GM06990 (cell line): ENCODE measurements at regions not wholly inside any gene's neighbourhood (a gene's known extent, or its start where the extent isn't known, plus 50 kb on each side); places are given as distances from the start of the nearest gene placed in this dataset.
"Not testable (repeated sequence)": the region's sequence is repeated elsewhere in the genome, so short reads cannot be mapped to it uniquely, and the experiment has no call there.

Experiments
- DNase-seq: peaks from one replicate; pipeline ENCODE4 v3.0.0-alpha.2; 2011; ENCODE audit not compliant: insufficient read length; ENCODE audit errors: extremely low read depth
- H3K27me3 ChIP-seq: replicated peaks from 2 replicates; pipeline ENCODE4 v1.6.0; 2011; ENCODE audit warnings: low read length; ENCODE audit not compliant: control insufficient read depth, insufficient read depth
- H3K36me3 ChIP-seq: 2 replicates; pipeline ENCODE4 v1.5.1; 2011; ENCODE audit warnings: low read length; ENCODE audit not compliant: control insufficient read depth, insufficient read depth
- H3K4me3 ChIP-seq: replicated peaks from 2 replicates; pipeline ENCODE4 v1.5.1; 2011; ENCODE audit warnings: low read depth, mild to moderate bottlenecking, control low read depth, low read length
- TF ChIP-seq, protein P1 (sequence below): IDR thresholded peaks from 2 replicates; pipeline ENCODE4 v1.5.1; 2011; ENCODE audit warnings: low read length, control low read depth, mild to moderate bottlenecking, inconsistent platforms; ENCODE audit not compliant: insufficient read depth, poor library complexity, severe bottlenecking

- Histone ChIP-seq H3K27me3 (no peaks in the 10 kb centered on the region), H3K4me3 (no peak overlapping the region), H3K36me3 (no peaks in the 10 kb centered on the region)
- TF ChIP-seq, protein P1, sequence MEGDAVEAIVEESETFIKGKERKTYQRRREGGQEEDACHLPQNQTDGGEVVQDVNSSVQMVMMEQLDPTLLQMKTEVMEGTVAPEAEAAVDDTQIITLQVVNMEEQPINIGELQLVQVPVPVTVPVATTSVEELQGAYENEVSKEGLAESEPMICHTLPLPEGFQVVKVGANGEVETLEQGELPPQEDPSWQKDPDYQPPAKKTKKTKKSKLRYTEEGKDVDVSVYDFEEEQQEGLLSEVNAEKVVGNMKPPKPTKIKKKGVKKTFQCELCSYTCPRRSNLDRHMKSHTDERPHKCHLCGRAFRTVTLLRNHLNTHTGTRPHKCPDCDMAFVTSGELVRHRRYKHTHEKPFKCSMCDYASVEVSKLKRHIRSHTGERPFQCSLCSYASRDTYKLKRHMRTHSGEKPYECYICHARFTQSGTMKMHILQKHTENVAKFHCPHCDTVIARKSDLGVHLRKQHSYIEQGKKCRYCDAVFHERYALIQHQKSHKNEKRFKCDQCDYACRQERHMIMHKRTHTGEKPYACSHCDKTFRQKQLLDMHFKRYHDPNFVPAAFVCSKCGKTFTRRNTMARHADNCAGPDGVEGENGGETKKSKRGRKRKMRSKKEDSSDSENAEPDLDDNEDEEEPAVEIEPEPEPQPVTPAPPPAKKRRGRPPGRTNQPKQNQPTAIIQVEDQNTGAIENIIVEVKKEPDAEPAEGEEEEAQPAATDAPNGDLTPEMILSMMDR = no peak
- no peak for DNase-seq
Measured at GRCh38 chr16:65807858-65808257, 558.6 kb upstream of the CDH5 start.

- not testable (repeated sequence) for H3K36me3 ChIP-seq, H3K27me3 ChIP-seq, DNase-seq, H3K4me3 ChIP-seq
Measured at GRCh38 chr16:65805704-65806103, 560.8 kb upstream of the CDH5 start.

DNA sequence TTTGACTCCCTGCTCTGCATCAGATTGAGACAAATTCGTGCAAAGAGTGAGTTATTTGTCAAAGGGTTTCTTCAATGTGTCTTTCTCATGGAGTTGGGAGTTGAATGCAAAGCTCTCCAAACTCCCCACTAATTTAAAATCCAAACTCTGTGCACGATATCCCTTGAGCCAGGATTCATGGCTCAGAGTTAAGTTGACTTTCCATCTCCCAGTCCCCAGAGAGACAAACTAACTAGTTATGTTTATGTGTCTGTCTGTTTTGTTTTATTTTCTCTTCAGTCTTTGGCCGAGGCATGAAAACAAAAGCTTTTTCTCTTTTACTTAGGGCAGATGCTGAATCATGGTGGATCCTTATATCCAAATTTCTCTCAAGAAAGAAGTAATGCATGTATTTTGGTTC, 570.0 kb upstream of the CDH5 start:
- TF ChIP-seq, protein P1 = no peak
- DNase-seq = no peak
- H3K27me3 ChIP-seq = no peaks in the 10 kb centered on the region
- no peaks in the 10 kb centered on the region for H3K36me3 ChIP-seq
- no peak overlapping the region for H3K4me3 ChIP-seq

DNA sequence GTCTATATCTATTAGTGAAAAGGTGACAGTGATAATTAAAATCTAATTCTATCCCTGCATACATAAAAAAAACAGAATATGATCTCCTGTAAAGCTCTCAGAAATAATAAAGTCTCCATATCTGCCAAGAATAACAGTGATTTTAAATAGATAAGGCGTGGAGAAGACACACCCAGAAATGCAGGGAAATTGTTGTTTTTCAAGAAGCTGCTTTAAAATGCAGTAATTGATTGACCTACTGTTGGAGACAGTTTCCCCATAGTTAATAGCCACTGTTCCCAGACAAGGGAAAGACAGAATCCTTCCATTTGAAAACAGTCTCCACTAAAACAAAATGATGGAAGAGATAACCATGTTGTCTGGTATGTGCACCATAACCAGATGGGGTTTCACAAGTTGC, 571.5 kb upstream of the CDH5 start:
- TF ChIP-seq, protein P1 = no peak
- Histone ChIP-seq H3K27me3 (no peaks in the 10 kb centered on the region), H3K36me3 (no peaks in the 10 kb centered on the region), H3K4me3 (no peak overlapping the region)
- no peak for DNase-seq

- no peak for DNase-seq
- no peaks in the 10 kb centered on the region for H3K27me3 ChIP-seq
- no peaks in the 10 kb centered on the region for H3K36me3 ChIP-seq
- TF ChIP-seq, protein P1 = no peak
- no peak overlapping the region for H3K4me3 ChIP-seq
Measured at GRCh38 chr16:65793781-65794180, 572.7 kb upstream of the CDH5 start.

- DNase-seq = no peak
- TF ChIP-seq, protein P1 = no peak
- Histone ChIP-seq H3K27me3 (no peaks in the 10 kb centered on the region), H3K36me3 (no peaks in the 10 kb centered on the region), H3K4me3 (no peak overlapping the region)
Measured at GRCh38 chr16:65790768-65791167, 575.7 kb upstream of the CDH5 start.
